ENCODE measurements at regions not wholly inside any gene's neighbourhood (a gene's known extent, or its start where the extent isn't known, plus 50 kb on each side); places are given as distances from the start of the nearest gene placed in this dataset.

DNA sequence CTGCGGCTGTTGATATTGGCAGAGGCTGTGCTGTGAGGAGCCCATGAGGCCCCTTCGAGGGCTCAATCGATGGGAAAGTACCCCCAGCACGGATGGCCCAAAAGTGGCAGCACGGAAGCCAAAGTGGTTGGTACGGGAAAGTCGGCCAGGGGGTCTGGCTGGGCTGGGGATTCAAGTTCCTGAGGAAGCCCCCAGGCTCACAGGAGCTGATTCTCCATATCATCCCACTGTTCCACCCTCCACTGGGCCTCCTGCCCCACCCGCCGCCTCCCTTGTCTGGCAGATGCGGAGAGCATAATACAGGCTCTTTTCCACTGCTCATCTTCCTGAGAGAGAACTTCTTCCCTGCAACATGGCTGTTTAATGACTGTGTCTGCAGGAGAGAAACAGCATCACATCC, 217.8 kb upstream of the CST7 start:
- Histone ChIP-seq H3K9me3 (ENCODE audit: severe bottlenecking) (peaks cover 6% of the 10 kb centered on the region), H3K36me3 (no peaks in the 10 kb centered on the region), H3K27ac (no peak overlapping the region), H3K4me3 (ENCODE audit: low read depth, low read length) (no peak overlapping the region), H3K27me3 (ENCODE audit: insufficient read depth, low read depth, severe bottlenecking) (no peaks in the 10 kb centered on the region)
- DNase-seq: no peak
- TF ChIP-seq, protein P1, sequence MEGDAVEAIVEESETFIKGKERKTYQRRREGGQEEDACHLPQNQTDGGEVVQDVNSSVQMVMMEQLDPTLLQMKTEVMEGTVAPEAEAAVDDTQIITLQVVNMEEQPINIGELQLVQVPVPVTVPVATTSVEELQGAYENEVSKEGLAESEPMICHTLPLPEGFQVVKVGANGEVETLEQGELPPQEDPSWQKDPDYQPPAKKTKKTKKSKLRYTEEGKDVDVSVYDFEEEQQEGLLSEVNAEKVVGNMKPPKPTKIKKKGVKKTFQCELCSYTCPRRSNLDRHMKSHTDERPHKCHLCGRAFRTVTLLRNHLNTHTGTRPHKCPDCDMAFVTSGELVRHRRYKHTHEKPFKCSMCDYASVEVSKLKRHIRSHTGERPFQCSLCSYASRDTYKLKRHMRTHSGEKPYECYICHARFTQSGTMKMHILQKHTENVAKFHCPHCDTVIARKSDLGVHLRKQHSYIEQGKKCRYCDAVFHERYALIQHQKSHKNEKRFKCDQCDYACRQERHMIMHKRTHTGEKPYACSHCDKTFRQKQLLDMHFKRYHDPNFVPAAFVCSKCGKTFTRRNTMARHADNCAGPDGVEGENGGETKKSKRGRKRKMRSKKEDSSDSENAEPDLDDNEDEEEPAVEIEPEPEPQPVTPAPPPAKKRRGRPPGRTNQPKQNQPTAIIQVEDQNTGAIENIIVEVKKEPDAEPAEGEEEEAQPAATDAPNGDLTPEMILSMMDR (IDR thresholded peaks at IDR 0.05; ENCODE audit: low read depth, low read length): no peak

DNA sequence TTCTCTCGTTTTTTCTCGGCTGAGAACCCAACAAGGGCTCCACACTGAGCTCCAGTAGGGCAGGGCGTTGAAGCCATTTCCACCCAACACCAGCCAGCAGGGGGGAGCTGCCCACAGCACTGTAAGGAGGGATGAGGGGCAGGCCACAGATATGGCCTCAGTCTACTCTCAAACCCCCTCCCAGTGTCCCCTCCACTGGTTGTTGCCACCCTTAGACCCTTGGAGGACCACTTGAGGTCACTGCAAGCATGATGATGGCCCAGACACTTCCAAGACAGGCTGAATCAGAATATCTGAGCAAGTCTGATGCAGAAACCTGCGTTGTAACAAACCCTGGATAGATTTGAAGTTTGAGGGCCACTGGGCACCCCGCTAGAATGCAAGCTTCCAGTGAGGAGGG, 217.0 kb upstream of the CST7 start:
- DNase-seq: no peak
- Histone ChIP-seq H3K27ac (no peak overlapping the region), H3K36me3 (no peaks in the 10 kb centered on the region), H3K9me3 (ENCODE audit: severe bottlenecking) (peaks cover 6% of the 10 kb centered on the region), H3K27me3 (ENCODE audit: insufficient read depth, low read depth, severe bottlenecking) (no peaks in the 10 kb centered on the region), H3K4me3 (ENCODE audit: low read depth, low read length) (no peak overlapping the region)
- TF ChIP-seq, protein P1 (IDR thresholded peaks at IDR 0.05; ENCODE audit: low read depth, low read length): 0 out of 2 replicates have a peak, but pooled peaks have one; percentile 2

DNA sequence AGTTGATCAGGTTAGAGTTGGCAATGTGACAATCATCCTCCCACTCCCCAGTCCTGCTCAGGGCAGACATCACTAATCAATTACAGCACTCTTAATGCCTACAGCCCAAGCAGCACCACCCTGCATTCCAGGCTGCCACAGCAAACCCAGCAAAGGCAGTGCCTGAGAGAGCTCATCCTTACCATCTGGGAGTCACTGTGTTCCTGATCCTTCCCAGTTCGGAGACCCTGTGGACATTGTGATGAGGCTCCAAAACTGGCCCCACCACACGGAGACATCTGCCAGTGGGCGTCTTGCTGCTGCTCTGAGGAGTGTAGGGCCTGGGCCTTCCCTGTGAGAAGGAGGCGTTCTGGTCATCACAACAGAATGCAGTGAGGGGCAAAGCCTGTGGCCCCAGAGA, 216.5 kb upstream of the CST7 start:
- H3K4me3 ChIP-seq (ENCODE audit: low read depth, low read length): no peak overlapping the region
- peaks cover 4% of the 10 kb centered on the region for H3K9me3 ChIP-seq (ENCODE audit: severe bottlenecking)
- no peaks in the 10 kb centered on the region for H3K36me3 ChIP-seq
- H3K27me3 ChIP-seq (ENCODE audit: insufficient read depth, low read depth, severe bottlenecking): no peaks in the 10 kb centered on the region
- no peak for DNase-seq
- no peak overlapping the region for H3K27ac ChIP-seq
- TF ChIP-seq, protein P1 (IDR thresholded peaks at IDR 0.05; ENCODE audit: low read depth, low read length): no peak

DNA sequence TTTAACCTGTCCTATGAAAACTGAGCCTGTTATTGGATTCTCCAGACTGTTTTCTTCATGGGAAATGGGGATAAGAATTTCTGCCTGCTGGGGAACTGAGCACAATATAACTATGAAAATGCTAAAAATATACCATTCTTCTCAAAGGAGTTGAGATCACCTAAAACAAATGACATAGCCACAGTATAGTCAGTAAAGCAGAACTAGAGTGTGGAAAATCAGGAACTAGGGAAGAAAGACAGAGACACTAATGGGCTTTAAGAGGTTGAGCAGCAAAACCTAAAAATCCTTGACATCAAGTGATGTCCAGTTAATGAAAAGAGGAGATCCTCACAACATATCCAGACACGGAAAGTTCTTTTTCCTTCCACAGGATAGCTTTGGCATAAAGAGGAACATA, 215.7 kb upstream of the CST7 start:
- Histone ChIP-seq H3K36me3 (no peaks in the 10 kb centered on the region), H3K27me3 (ENCODE audit: insufficient read depth, low read depth, severe bottlenecking) (no peaks in the 10 kb centered on the region), H3K27ac (no peak overlapping the region), H3K4me3 (ENCODE audit: low read depth, low read length) (no peak overlapping the region), H3K9me3 (ENCODE audit: severe bottlenecking) (peaks cover 3% of the 10 kb centered on the region)
- TF ChIP-seq, protein P1 (IDR thresholded peaks at IDR 0.05; ENCODE audit: low read depth, low read length): no peak
- DNase-seq: no peak

DNA sequence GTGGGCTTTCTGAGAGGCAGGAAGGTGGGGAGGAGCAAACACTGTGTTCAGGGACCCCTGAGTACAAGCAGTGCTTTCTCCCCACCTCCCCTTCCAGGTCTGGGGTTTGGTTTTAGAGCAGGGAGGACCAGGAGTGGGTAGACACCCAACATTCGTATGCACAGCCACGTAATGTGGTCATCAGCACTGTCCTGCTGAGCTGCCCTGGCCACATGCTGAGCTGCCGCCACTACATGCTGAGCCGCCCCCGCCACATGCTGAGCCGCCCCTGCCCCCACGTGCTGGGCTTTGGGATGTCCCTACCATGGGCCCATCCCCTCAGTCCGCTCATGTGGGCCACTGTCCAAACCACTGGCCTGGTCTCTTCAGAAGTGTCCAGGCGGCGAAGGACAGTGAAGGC, 214.9 kb upstream of the CST7 start:
- Histone ChIP-seq H3K4me3 (ENCODE audit: low read depth, low read length) (no peak overlapping the region), H3K27ac (peak overlapping the region; percentile 70), H3K27me3 (ENCODE audit: insufficient read depth, low read depth, severe bottlenecking) (no peaks in the 10 kb centered on the region), H3K36me3 (no peaks in the 10 kb centered on the region), H3K9me3 (ENCODE audit: severe bottlenecking) (peaks cover 3% of the 10 kb centered on the region)
- TF ChIP-seq, protein P1 (IDR thresholded peaks at IDR 0.05; ENCODE audit: low read depth, low read length): no peak
- no peak for DNase-seq

DNA sequence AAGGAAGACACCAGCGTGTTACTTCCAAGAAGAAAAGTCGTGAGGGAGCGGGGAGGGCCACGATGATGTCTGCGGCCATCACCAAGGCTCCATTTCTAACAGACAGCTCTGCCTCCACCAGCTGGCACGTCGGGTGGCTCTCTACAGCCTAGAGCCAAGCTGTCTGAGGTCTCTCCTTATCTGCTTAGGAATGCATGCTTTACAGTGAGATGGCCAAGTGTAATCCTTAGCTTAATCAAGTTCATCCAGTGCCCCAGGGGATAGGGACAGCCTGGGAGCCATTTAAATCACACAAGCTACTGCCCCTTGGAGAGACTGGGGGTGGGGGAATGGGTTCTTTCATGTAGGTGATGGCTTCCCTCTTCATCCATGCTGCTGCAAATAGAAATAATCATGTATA, 213.8 kb upstream of the CST7 start:
- H3K36me3 ChIP-seq: no peaks in the 10 kb centered on the region
- peak overlapping the region; percentile 70 for H3K27ac ChIP-seq
- TF ChIP-seq, protein P1 (IDR thresholded peaks at IDR 0.05; ENCODE audit: low read depth, low read length): no peak
- no peak overlapping the region for H3K4me3 ChIP-seq (ENCODE audit: low read depth, low read length)
- DNase-seq: peak; percentile 89
- no peaks in the 10 kb centered on the region for H3K27me3 ChIP-seq (ENCODE audit: insufficient read depth, low read depth, severe bottlenecking)
- peaks cover 3% of the 10 kb centered on the region for H3K9me3 ChIP-seq (ENCODE audit: severe bottlenecking)

All from WERI-Rb-1 (cell line).